ENCODE measurements at regions not wholly inside any gene's neighbourhood (a gene's known extent, or its start where the extent isn't known, plus 50 kb on each side); places are given as distances from the start of the nearest gene placed in this dataset.

DNA sequence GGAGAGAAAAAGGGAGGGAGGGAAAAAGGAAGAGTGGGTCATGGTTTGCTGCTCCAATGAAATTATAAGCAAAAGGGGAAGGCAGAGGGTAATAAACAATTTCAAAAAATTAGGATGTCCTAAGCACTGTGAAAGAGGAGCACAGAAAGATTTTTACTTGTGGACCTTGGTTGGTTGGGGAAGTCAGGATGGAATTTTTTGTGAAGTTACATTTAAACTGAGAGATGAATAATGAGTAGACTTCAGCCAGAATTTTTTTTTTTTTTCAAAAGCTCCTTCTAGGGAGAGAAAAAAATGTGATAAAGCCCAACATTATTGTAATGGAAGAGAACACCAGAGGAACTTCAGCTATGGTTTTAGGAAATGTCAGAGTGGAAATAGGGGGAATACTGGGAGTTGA, 515.9 kb upstream of the PAPPA start:
- Histone ChIP-seq H3K9me3 (ENCODE audit: low read length) (no peaks in the 10 kb centered on the region), H3K4me1 (ENCODE audit: insufficient read depth, low read length) (no peaks in the 10 kb centered on the region), H2AFZ (ENCODE audit: low read depth, low read length) (no peak overlapping the region), H3K27me3 (ENCODE audit: insufficient read depth, low read length) (no peaks in the 10 kb centered on the region), H3K36me3 (ENCODE audit: insufficient read depth, low read length) (no peaks in the 10 kb centered on the region), H3K4me3 (ENCODE audit: low read length) (no peak overlapping the region)

DNA sequence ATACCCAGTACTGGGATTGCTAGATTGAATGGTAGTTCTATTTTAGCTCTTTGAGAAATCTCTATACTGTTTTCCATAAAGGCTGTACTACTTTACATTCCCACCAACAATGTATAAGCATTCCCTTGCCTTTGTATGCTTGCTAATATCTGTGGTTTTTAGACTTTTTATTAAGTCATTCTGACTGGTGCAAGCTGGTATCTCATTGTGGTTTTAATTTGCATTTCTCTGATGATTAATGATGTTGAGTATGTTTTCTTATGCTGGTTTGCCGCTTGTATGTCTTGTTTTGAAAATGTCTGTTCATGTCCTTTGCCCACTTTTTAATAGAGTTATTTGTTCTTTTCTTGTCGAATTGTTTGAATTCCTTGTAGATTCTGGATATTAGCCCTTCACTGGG, 512.7 kb upstream of the PAPPA start:
- Histone ChIP-seq H2AFZ (ENCODE audit: low read depth, low read length) (no peak overlapping the region), H3K36me3 (ENCODE audit: insufficient read depth, low read length) (no peaks in the 10 kb centered on the region), H3K4me1 (ENCODE audit: insufficient read depth, low read length) (no peaks in the 10 kb centered on the region), H3K27me3 (ENCODE audit: insufficient read depth, low read length) (no peaks in the 10 kb centered on the region), H3K9me3 (ENCODE audit: low read length) (no peaks in the 10 kb centered on the region), H3K4me3 (ENCODE audit: low read length) (no peak overlapping the region)

DNA sequence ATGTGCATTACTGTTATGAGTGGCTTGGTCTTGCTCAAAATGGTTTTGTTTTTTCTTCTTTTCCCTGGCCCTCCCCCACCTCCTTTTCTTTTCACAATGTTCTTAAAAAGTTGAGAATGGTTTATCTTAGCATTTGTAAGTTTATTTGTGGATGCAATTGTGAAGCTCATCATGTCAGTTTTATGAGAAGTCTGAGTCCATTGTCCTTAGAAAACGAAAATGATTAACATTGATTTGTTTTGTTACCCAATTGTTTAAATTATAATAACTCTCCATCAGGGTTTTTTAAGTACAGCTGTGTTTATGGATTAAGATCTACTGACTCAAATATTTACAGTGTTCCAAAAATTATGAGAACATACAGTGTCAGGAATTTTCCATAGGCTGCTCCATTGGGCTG, 511.3 kb upstream of the PAPPA start:
- Histone ChIP-seq H3K4me3 (ENCODE audit: low read length) (no peak overlapping the region), H3K9me3 (ENCODE audit: low read length) (no peaks in the 10 kb centered on the region), H3K27me3 (ENCODE audit: insufficient read depth, low read length) (no peaks in the 10 kb centered on the region), H3K4me1 (ENCODE audit: insufficient read depth, low read length) (no peaks in the 10 kb centered on the region), H2AFZ (ENCODE audit: low read depth, low read length) (no peak overlapping the region), H3K36me3 (ENCODE audit: insufficient read depth, low read length) (no peaks in the 10 kb centered on the region)

DNA sequence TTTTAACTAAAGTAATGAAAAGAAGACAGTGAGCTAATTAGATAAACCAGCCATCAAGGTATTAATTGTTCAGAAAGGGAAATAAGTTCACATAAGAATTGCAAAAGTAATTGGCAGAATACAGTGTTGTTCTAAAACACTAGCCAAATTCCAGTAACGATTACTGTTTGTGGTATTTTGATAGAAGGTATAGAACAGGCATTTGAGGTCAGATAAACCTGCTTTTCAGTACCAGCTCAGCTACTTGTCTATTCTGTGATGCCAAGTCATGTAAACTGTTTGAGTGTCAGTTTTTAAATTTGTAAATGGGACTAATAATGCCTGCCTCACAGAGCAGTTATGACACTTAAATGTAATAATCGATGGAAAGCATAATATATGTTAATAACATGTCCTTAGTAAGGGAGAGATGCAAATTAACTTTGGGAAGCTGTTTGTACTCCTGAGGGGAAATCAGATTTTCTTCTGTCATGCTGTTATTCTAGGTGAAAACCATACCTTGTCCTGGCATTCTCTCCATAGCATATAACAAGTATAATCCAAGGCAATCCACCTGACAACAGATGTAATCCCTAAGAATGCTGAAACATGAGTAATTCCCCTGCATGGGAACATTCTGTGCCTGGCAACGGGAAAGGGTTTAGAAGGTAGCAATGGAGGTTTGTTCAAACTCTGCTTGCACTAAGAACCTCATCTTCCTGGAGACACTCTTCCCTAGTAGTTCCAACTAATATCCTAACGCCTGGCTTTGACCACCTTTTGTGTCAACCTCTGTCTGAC, 509.5 kb upstream of the PAPPA start:
- H3K4me3 ChIP-seq (ENCODE audit: low read length): no peak overlapping the region
- H3K27me3 ChIP-seq (ENCODE audit: insufficient read depth, low read length): no peaks in the 10 kb centered on the region
- no peaks in the 10 kb centered on the region for H3K36me3 ChIP-seq (ENCODE audit: insufficient read depth, low read length)
- H3K9me3 ChIP-seq (ENCODE audit: low read length): no peaks in the 10 kb centered on the region
- H3K4me1 ChIP-seq (ENCODE audit: insufficient read depth, low read length): no peaks in the 10 kb centered on the region
- no peak overlapping the region for H2AFZ ChIP-seq (ENCODE audit: low read depth, low read length)

DNA sequence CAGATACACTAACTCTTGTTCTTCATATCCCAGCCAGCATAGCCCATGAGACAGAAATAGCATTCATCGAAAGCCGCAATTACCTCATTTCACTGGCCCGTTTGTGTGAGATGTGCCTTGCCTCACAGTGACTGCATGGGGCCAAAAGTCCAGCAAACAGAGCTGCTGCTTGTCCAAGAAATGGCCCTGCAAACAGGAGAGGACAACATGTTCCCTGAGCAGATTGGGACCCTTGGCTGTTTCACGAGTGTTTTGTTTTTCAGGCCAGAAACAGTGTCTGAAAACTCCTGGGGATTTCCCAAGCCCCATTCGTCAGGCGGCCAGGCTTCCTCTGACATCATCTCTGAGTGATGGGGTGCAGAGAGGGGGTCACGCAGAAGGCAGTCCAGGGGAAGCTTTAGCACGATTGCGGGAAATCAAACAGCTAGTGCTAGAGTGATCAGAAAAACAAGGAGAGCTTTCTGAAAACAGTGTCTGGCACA, 503.6 kb upstream of the PAPPA start:
- Histone ChIP-seq H3K27me3 (ENCODE audit: insufficient read depth, low read length) (no peaks in the 10 kb centered on the region), H3K4me1 (ENCODE audit: insufficient read depth, low read length) (no peaks in the 10 kb centered on the region), H3K9me3 (ENCODE audit: low read length) (no peaks in the 10 kb centered on the region), H2AFZ (ENCODE audit: low read depth, low read length) (no peak overlapping the region), H3K36me3 (ENCODE audit: insufficient read depth, low read length) (no peaks in the 10 kb centered on the region), H3K4me3 (ENCODE audit: low read length) (no peak overlapping the region)

DNA sequence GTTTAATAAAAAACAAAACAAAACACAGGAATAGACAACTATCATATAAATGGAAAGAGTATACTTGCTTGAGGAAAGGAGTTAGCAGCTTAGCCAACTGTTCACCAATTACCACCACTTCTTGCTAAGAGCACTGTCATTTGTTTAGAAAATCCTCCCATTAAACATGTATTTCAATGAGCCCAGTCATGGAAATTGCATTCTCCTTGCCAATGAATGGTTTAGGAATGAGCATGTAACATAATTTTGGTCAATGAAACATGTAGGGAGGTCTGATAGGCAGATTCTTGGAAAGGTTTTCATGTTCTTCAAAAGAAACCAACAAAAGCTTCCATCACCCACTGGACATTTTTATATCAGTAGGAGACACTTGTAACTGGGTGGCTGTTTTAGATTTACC, 502.8 kb upstream of the PAPPA start:
- no peak overlapping the region for H3K4me3 ChIP-seq (ENCODE audit: low read length)
- H3K4me1 ChIP-seq (ENCODE audit: insufficient read depth, low read length): no peaks in the 10 kb centered on the region

DNA sequence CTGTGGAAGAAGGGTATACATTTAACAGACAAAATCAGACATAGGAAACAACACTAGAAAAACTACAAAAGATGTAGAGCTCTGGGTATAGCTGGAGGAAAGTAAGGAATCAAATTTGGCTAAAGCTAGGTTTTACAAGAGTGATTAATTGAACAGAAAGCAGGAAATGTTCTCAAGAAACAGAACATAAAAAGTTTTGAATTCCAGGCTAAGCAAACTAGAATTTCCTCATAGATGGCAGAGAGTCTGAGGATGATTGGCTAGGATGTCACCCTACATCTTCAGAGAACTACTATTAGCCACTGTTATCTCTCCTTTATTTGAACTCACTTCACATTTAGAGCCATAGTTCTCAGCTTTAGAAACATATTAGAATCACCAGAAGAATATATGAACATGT, 502.1 kb upstream of the PAPPA start:
- Histone ChIP-seq H3K4me1 (ENCODE audit: insufficient read depth, low read length) (no peaks in the 10 kb centered on the region), H3K36me3 (ENCODE audit: insufficient read depth, low read length) (no peaks in the 10 kb centered on the region), H2AFZ (ENCODE audit: low read depth, low read length) (no peak overlapping the region)

More for the DNA sequence above, 502.8 kb upstream of the PAPPA start:
- Histone ChIP-seq H3K9me3 (ENCODE audit: low read length) (no peaks in the 10 kb centered on the region), H2AFZ (ENCODE audit: low read depth, low read length) (no peak overlapping the region), H3K27me3 (ENCODE audit: insufficient read depth, low read length) (no peaks in the 10 kb centered on the region), H3K36me3 (ENCODE audit: insufficient read depth, low read length) (no peaks in the 10 kb centered on the region)

DNA sequence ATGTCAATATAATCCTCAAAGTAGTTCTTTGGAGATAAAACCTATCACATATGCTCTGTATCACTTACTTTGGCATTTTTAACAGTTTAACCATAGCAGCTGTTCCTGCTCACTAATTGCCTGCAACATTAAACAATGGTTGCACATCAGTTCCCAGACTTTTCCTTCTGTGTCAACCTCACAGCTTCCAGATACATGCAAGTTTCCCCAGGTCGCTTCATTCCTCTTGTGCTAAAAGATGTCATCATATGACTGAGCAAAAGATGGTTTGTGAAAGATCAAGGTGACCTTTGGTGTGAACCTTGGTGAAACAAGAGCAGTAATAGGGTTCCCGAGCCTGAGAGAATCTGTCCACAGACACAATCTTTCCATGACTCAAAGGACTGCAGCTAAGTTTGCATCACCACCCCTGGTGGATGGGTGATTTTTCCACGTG, 500.4 kb upstream of the PAPPA start:
- Histone ChIP-seq H3K9me3 (ENCODE audit: low read length) (no peaks in the 10 kb centered on the region), H3K27me3 (ENCODE audit: insufficient read depth, low read length) (no peaks in the 10 kb centered on the region), H3K4me1 (ENCODE audit: insufficient read depth, low read length) (no peaks in the 10 kb centered on the region), H2AFZ (ENCODE audit: low read depth, low read length) (no peak overlapping the region), H3K4me3 (ENCODE audit: low read length) (no peak overlapping the region), H3K36me3 (ENCODE audit: insufficient read depth, low read length) (no peaks in the 10 kb centered on the region)

More for the DNA sequence above, 502.1 kb upstream of the PAPPA start:
- Histone ChIP-seq H3K9me3 (ENCODE audit: low read length) (no peaks in the 10 kb centered on the region), H3K4me3 (ENCODE audit: low read length) (no peak overlapping the region), H3K27me3 (ENCODE audit: insufficient read depth, low read length) (no peaks in the 10 kb centered on the region)

DNA sequence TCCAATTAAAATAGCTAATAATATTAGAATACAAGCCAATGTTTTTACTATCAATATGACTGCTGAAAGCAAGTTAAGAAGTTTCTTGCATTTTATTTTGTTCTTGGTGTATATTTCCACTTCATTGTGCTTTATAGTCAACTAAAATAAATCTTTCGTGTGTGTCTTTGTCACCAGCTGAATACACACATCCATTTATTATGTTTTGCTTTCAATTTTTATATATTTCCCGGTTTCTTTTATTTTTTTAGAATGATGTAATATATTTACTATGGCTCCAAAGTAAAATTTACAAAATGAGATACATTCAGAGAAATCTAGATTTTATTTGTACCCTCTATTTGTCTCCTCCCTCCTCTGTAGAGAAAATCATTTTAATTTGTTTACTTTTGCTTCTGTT, 495.9 kb upstream of the PAPPA start:
- no peaks in the 10 kb centered on the region for H3K9me3 ChIP-seq (ENCODE audit: low read length)
- no peak overlapping the region for H2AFZ ChIP-seq (ENCODE audit: low read depth, low read length)
- H3K36me3 ChIP-seq (ENCODE audit: insufficient read depth, low read length): no peaks in the 10 kb centered on the region
- no peak overlapping the region for H3K4me3 ChIP-seq (ENCODE audit: low read length)
- H3K27me3 ChIP-seq (ENCODE audit: insufficient read depth, low read length): no peaks in the 10 kb centered on the region
- no peaks in the 10 kb centered on the region for H3K4me1 ChIP-seq (ENCODE audit: insufficient read depth, low read length)

DNA sequence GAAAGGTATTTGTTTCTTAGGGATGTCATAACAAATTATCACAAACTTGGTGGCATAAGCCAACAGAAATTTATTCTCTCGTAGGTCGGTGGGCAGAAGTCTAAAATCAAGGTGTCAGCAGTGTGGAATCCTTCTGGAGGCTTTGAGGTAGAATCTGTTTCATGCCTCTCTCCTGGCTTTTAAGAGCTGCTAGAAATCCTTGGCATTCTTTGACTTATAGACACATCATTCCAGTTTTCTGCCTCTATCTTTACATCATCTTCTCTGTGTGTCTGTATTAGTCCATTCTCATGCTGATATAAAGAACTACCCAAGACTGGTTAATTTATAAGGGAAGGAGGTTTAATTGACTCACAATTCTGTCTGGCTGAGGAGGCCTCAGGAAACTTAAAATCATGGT, 488.1 kb upstream of the PAPPA start:
- H3K36me3 ChIP-seq (ENCODE audit: insufficient read depth, low read length): no peaks in the 10 kb centered on the region
- no peaks in the 10 kb centered on the region for H3K9me3 ChIP-seq (ENCODE audit: low read length)
- no peak overlapping the region for H2AFZ ChIP-seq (ENCODE audit: low read depth, low read length)
- H3K27me3 ChIP-seq (ENCODE audit: insufficient read depth, low read length): no peaks in the 10 kb centered on the region
- no peaks in the 10 kb centered on the region for H3K4me1 ChIP-seq (ENCODE audit: insufficient read depth, low read length)
- H3K4me3 ChIP-seq (ENCODE audit: low read length): no peak overlapping the region

DNA sequence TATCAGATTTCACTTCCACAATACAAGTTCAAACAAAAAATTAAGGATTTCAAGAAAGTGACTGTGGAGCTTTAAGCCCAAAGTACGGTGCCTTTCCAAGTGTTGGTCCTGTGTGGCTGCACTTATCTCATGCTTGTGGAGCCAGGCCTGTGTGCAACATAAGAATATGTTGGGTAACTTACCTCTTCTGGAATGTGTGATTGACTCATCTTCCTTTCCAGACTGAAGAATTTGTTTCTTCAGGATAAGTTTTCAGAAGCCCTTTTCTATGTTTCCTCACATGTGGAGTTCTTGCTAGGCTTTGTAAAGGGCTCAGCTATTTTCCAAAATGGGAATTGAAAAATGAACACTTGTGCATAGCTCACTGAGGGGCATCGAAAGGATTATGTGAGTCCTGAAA, 485.1 kb upstream of the PAPPA start:
- H3K4me3 ChIP-seq (ENCODE audit: low read length): no peak overlapping the region
- no peaks in the 10 kb centered on the region for H3K36me3 ChIP-seq (ENCODE audit: insufficient read depth, low read length)
- H2AFZ ChIP-seq (ENCODE audit: low read depth, low read length): no peak overlapping the region
- peaks cover 9% of the 10 kb centered on the region for H3K4me1 ChIP-seq (ENCODE audit: insufficient read depth, low read length)
- H3K27me3 ChIP-seq (ENCODE audit: insufficient read depth, low read length): no peaks in the 10 kb centered on the region
- H3K9me3 ChIP-seq (ENCODE audit: low read length): no peaks in the 10 kb centered on the region

DNA sequence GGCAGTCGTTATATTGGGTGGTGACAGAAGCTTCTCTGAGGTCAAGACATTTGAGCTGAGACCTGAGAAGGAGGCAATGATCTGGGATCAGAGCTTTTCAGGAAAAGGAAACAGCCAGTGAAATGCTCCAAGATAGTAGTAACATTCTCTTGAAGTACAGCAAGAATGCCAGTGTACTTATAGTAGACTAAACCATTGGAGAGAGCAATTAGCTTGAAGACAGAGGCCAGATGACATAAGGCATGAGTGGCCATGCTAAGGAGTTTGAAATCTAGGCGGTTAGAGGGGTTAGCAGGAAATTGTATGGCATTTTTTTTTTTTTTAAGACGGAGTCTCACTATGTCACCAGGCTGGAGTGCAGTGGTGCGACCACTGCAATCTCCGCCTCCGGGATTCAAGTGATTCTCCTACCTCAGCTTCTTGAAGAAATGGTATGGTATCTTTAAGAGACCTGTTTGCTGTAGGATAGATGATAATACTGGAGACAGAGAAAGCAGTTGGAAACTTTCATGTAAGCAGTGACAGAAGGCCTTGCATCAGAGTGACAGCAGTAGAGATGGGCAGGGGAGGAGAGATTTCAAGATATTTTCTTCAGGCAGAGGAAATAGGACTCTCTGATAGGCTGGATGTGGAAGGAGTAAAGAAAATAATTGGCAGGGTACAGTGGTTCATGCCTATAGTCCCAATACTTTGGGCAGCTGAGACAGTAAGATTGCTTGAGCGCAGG, 482.2 kb upstream of the PAPPA start:
- Histone ChIP-seq H2AFZ (ENCODE audit: low read depth, low read length) (no peak overlapping the region), H3K36me3 (ENCODE audit: insufficient read depth, low read length) (no peaks in the 10 kb centered on the region), H3K4me1 (ENCODE audit: insufficient read depth, low read length) (peaks cover 9% of the 10 kb centered on the region), H3K9me3 (ENCODE audit: low read length) (no peaks in the 10 kb centered on the region), H3K27me3 (ENCODE audit: insufficient read depth, low read length) (no peaks in the 10 kb centered on the region), H3K4me3 (ENCODE audit: low read length) (no peak overlapping the region)

DNA sequence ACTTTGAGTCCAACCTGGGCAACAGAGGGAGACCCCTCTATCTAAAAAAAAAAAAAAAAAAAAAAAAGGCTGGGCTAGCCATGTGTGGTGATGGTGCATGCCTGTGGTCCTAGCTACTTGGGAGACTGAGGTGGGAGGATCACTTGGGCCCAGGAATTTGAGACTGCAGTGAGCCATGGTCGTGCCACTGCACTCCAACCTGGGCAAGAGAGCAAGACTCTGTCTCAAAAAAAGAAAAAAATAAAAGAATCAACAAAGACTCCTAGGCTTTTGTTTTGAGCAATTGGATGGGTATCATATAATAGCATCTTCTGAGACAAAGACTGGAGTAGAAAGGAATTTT, 481.7 kb upstream of the PAPPA start:
- Histone ChIP-seq H3K4me1 (ENCODE audit: insufficient read depth, low read length) (peaks cover 9% of the 10 kb centered on the region), H2AFZ (ENCODE audit: low read depth, low read length) (no peak overlapping the region), H3K4me3 (ENCODE audit: low read length) (no peak overlapping the region)

More for the DNA sequence above, 481.7 kb upstream of the PAPPA start:
- Histone ChIP-seq H3K27me3 (ENCODE audit: insufficient read depth, low read length) (no peaks in the 10 kb centered on the region), H3K9me3 (ENCODE audit: low read length) (no peaks in the 10 kb centered on the region), H3K36me3 (ENCODE audit: insufficient read depth, low read length) (no peaks in the 10 kb centered on the region)

All from neuron (in vitro differentiated cells).